ENCODE measurements at regions not wholly inside any gene's neighbourhood (a gene's known extent, or its start where the extent isn't known, plus 50 kb on each side); places are given as distances from the start of the nearest gene placed in this dataset.
"Not testable (repeated sequence)": the region's sequence is repeated elsewhere in the genome, so short reads cannot be mapped to it uniquely, and the experiment has no call there.

DNA sequence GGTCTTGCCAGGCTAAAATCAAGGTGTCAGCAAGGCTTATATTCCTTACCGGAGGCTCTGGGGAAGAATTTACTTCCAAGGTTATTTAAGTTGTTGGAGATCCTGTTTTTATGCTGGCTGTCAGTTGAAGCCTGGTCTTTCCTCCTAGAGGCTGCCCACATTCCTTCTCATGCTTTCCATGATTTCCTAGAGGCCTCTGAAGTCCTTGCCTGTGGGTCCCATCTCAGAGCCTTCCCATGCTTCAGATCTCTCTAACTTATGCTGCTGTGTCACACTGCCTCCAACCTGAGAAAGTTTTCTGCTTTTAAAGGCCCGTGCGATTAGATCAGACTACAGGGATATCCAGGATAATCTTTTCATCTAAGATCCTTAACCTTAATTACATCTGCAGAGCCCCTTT lies 1877.3 kb downstream of the KHDRBS2 start:
- DNase-seq (ENCODE audit: low read depth); H3K4me3 ChIP-seq (ENCODE audit: low read depth, low read length): not testable (repeated sequence)

DNA sequence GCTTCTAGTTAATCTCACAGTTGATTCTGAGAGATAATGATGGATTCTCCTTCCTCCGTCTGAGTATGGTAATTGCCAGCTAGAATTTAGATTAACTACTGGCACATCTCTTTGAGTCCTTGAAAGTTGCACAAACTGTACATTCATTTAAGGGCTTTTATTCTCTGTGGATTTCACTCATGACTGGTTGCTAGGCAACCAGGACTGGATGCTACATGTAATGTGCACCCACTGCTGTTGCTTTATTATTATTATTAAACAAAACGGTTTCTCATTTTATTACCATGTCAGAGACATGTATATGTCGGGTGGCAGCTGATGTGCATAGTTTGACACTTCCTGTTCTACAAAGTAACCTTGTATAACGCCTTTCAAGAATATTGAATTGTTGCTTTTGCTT lies 1882.8 kb downstream of the KHDRBS2 start:
- not testable (repeated sequence) for DNase-seq (ENCODE audit: low read depth); H3K4me3 ChIP-seq (ENCODE audit: low read depth, low read length)

DNA sequence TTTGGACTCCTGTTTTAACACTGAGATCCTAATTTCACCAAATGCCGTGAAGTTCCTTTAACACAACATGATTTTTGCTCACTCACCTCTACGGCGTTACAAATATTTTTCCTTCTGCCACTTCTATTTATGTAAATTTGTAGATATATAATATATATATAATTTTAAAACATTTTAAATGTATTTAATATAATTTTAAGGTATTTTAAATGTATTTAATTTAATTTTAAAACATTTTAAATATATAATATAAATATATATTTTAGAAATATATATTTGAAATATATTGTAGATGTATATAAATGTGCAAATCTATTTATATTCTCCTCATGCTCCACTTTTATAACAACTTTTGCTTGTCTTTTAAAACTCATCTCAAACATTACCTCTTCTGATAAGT lies 1883.5 kb downstream of the KHDRBS2 start:
- not testable (repeated sequence) for H3K4me3 ChIP-seq (ENCODE audit: low read depth, low read length); DNase-seq (ENCODE audit: low read depth)

DNA sequence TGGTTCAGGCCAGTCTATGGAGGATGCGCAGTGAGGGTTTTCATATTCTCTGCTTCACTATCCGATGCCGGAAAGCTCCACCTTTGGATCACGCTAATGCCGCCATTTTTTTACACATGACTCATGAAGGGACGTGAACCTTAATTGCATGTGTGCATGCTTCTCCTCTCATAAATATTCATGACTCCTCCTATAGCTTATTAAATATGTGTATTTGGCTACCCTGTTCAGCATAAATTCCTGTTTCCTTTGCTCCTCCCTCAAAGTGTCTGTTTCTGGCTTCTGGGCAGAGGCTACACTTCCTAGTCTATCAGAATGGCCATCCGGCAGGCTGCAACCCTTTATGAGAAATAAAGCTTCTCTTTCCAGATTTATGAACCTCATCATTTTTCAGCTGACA lies 1890.8 kb downstream of the KHDRBS2 start:
- H3K4me3 ChIP-seq (ENCODE audit: low read depth, low read length) = not testable (repeated sequence)

DNA sequence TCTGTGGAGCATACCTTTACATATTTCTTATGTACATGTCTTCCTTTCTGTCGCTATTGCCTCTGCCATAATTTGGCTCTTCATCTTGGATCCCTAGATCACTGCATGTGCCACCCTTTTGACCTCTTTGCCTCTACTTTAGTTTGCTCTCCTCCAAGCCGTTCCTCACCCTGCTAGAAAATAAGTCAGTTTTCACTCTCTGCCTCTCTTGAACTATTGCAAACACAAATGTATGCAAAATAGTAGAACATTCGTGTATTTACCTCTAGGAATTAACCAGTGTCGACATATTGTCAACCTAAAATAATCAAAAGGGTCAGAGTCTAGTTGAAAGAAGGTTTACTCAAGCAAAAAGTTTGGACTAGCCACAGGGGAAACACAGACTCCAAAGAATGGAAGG lies 1893.1 kb downstream of the KHDRBS2 start:
- DNase-seq (ENCODE audit: low read depth); H3K4me3 ChIP-seq (ENCODE audit: low read depth, low read length): not testable (repeated sequence)

More for the DNA sequence above, 1890.8 kb downstream of the KHDRBS2 start:
- DNase-seq (ENCODE audit: low read depth) = not testable (repeated sequence)

DNA sequence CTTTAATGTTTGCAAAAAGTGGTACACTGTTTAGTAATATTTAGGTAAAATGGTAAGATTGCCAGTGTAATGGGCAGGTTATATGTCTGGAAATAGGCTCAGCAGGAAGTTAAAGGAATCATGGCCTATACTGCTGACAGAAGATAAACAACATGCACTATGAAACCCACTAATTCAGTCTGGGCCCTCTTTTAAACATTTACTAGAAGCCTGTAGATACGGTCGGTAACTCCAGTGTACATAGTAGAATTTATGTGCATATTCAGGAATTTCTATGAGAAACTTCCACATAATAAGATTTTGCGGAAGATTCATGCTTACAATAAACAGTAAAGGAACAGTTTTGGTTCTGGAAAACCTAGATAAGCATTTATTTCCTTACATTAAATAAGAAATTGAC lies 1896.9 kb downstream of the KHDRBS2 start:
- DNase-seq (ENCODE audit: low read depth); H3K4me3 ChIP-seq (ENCODE audit: low read depth, low read length): not testable (repeated sequence)

DNA sequence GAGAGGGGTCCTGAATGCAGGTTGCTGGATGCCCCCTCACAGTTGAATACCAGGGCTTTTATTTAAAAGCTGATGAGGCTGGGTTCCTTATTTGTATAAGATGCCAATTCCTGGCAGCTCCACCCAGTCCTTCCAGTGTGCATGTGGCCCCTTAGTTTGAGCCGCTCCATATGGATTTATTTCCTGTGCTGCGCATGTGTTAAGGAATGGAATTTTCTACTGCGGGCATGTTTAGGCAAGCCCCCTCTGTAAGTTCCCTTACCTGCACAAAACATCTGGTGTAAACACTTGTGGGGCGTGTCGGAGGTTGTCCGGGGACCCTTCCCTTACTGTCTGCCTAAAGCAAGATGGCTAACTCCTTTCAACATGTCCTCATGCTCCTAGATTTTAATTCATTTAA lies 1901.4 kb downstream of the KHDRBS2 start:
- H3K4me3 ChIP-seq (ENCODE audit: low read depth, low read length); DNase-seq (ENCODE audit: low read depth): not testable (repeated sequence)

DNA sequence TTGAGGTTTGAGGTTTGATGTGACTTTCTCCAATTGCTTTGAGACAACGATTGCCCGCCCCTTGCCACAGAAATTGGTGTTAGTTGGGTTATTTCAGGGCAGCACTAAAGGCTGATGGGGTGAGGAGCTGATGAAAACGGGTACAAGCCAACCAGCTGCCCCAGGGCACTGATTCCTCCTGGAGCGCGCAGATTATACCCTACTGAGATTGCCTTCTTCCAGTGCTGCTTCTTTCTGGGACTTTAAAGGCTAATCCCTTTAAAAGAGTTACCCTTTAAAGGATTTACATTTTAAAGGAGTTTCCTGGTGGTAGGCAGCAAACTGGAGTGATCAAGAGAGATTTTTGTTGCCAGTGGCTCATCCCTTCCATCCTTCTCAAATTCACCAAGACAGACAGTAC lies 1903.3 kb downstream of the KHDRBS2 start:
- DNase-seq (ENCODE audit: low read depth); H3K4me3 ChIP-seq (ENCODE audit: low read depth, low read length): not testable (repeated sequence)

DNA sequence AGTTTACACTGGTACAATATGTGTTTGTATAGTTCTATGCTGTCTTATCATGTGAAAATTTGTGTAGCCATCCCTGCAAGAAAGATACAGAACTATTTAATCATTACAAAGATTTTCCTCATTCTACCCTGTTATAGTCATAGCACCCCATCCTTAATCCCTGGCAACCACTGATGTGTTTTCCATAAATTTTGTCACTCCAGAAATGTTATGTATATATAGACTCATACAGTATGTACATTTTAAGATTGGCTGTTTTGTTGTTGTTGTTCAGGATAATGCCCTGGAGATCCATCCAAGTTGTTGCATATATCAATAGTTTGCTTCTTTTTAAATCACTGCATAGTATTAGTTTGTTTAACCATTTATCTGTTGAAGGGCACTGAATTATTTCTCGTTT lies 1911.9 kb downstream of the KHDRBS2 start:
- H3K4me3 ChIP-seq (ENCODE audit: low read depth, low read length); DNase-seq (ENCODE audit: low read depth): not testable (repeated sequence)

DNA sequence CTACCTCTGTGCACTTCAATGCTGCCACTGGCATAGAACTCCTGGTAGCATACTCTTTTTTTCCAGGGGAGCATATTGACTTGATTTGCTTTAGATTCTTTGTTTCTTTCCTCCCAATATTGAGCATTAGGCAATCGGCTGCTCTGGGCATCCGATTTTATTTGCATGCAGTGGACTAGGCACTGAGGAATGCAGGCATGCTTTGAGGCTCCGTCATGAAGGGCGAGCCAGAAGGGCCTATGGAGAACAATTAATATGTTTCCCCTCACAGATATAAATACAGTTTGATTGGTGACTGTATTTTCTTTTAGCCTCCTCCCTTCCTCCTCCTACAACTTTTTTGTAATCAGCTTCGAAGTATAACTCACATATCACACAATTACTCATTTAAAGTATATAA lies 1918.2 kb downstream of the KHDRBS2 start:
- not testable (repeated sequence) for H3K4me3 ChIP-seq (ENCODE audit: low read depth, low read length); DNase-seq (ENCODE audit: low read depth)

DNA sequence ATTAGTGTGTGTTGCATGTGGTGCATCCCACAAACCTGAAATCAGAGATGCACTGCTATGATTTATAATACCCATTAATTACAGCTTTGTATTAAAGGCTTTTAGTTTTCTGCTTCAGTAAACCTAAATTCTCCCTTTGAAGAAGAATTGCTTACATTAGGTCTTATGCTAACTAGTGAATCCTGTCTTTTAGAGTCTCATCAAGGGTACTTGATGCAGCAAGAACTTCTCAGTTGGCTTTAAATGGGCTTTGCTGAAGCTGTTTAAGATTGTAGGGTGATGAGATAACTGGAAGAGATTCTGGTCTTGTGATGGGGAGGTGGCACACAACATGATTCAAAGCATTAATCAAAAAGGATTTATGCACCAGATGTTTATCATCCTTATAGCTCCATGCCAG lies 1920.1 kb downstream of the KHDRBS2 start:
- not testable (repeated sequence) for H3K4me3 ChIP-seq (ENCODE audit: low read depth, low read length); DNase-seq (ENCODE audit: low read depth)

DNA sequence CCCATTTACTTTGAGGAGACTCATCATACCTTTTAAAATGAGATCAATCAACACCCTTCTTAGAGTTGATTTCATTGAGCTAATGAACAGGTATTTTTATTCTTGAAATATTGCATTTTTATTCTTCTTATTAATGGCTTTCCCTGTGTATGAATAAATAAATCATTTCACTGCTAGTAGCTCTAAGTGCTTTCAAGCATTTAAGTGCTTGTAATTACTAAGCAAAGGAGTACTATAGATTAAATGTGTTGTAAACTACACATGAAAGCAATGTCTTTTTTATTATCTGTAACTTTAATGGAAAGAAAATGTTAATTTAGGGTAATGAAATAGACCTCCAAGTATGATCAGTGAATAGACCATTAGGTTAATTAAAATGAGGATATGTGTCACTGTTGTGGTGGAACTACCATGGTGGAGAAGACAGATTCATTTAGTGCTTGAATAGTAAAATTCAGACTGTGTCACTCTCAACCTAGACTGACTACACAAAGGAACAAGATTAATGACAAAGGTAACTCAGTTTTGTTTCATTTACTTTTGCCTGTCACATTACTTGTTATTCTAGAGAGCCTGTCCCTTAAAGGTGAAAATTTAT lies 1943.5 kb downstream of the KHDRBS2 start:
- H3K4me3 ChIP-seq (ENCODE audit: low read depth, low read length); DNase-seq (ENCODE audit: low read depth): not testable (repeated sequence)

DNA sequence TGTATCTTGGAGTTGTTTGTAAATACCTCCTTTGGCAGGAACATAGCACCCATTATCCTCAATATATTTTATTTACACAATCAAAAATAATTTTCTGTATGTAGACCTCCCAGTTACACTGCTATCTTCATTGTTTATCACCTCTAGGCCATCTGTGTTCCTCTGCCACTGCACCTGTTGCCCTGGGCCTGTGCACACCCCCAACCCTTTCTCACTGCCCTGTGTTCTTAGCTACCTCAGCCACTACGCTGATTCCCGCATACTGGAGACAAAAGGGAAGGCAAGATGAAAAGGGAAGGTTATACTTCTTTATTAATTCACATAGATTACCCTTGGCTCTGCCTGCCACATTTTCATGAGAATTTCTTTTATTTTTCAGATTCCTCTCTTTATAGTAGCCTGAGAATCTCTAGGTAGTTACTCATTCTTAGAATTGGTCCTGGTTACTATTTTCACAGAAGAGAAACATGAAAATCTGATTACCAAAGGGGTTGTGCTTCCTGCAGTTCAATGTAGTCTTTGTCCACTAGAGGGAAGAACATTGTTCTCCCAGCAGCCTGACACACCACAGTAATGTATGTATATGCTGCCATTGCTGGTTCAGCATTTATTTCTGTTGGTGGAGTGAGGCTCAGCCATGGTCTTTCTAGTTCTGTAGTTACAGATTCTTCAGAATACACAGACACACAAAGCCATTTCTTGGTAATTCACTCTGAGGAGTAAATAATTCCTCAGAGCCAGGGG lies 1947.5 kb downstream of the KHDRBS2 start:
- TF ChIP-seq, protein P1, sequence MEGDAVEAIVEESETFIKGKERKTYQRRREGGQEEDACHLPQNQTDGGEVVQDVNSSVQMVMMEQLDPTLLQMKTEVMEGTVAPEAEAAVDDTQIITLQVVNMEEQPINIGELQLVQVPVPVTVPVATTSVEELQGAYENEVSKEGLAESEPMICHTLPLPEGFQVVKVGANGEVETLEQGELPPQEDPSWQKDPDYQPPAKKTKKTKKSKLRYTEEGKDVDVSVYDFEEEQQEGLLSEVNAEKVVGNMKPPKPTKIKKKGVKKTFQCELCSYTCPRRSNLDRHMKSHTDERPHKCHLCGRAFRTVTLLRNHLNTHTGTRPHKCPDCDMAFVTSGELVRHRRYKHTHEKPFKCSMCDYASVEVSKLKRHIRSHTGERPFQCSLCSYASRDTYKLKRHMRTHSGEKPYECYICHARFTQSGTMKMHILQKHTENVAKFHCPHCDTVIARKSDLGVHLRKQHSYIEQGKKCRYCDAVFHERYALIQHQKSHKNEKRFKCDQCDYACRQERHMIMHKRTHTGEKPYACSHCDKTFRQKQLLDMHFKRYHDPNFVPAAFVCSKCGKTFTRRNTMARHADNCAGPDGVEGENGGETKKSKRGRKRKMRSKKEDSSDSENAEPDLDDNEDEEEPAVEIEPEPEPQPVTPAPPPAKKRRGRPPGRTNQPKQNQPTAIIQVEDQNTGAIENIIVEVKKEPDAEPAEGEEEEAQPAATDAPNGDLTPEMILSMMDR (IDR thresholded peaks at IDR 0.05; ENCODE audit: control insufficient read depth, extremely low read depth, insufficient read depth) = 0 out of 2 replicates have a peak, but pooled peaks have one; percentile 16
- DNase-seq (ENCODE audit: low read depth); H3K4me3 ChIP-seq (ENCODE audit: low read depth, low read length): not testable (repeated sequence)

DNA sequence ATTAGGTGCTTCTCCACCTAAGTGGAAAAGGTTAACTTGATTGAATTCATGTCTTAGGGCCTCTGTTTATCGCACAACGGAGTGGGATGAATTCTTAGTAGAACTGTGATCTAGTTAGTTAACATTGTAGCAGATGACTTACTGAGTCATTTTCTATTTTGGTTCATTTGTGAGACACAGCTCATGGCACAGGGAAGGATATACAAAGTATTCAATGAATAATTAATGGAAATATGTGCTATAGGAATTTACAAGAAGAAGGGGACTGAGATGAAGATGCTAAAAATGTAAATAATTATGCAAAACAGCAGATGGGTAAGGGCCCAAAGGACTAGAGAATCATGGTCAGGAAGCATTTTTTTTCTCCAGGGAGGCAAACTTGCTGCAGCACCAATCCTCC lies 1950.9 kb downstream of the KHDRBS2 start:
- DNase-seq (ENCODE audit: low read depth) = not testable (repeated sequence)

DNA sequence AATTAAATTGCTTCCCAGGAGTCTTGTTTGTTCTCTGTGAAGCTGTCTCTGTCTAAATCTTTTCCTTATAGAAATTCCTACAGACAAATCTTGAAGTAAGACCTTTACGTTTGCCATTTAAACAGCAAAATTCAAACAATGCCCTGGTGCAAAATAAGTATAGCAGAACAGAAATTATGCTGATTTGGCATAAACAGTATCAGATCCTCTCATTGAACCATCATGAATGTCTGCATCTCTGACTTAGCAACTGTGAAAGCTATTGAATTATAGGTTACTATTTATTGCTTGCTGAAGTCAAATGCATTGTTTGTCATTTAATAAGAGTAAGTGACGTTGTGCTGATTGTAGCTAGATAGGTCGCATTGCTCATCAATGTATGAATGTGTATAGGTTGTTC lies 1952.3 kb downstream of the KHDRBS2 start:
- not testable (repeated sequence) for H3K4me3 ChIP-seq (ENCODE audit: low read depth, low read length); DNase-seq (ENCODE audit: low read depth)

More for the DNA sequence above, 1950.9 kb downstream of the KHDRBS2 start:
- not testable (repeated sequence) for H3K4me3 ChIP-seq (ENCODE audit: low read depth, low read length)

DNA sequence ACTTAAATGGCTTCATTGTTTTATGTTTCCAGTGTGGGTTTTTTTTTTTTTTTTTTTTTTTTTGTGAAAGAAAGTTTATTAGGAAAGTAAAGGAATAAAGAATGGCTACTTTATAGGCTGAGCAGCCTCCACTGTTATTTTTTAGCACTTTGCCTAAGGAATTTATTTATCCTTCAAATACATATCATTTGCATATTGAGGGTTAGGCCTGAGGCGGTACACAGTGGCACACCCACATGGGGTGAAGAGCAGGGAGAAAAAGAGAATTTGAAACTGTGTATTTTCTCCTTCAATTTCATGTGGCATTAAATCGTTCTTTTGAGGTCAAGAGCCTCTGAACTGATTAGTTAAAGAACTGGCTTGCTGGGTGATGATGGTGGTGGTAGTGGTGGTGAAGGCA lies 1977.1 kb downstream of the KHDRBS2 start:
- not testable (repeated sequence) for DNase-seq (ENCODE audit: low read depth)

More for the DNA sequence above, 1977.1 kb downstream of the KHDRBS2 start:
- not testable (repeated sequence) for H3K4me3 ChIP-seq (ENCODE audit: low read depth, low read length)

Measured in LNCaP clone FGC (cell line).